IMR-90 (cell line): ENCODE measurements at regions not wholly inside any gene's neighbourhood (a gene's known extent, or its start where the extent isn't known, plus 50 kb on each side); places are given as distances from the start of the nearest gene placed in this dataset.

Source experiments
- CHD1 ChIP-seq: IDR thresholded peaks from 2 replicates; pipeline ENCODE4 v1.6.1; 2012; ENCODE audit warnings: low read depth, low read length, improper control_type of control experiment
- CTCF ChIP-seq: conservative IDR thresholded peaks from 2 replicates; pipeline ENCODE4 v1.5.1; 2012; ENCODE audit warnings: mild to moderate bottlenecking, low read depth, low read length, improper control_type of control experiment
- MAZ ChIP-seq: IDR thresholded peaks from 2 replicates; pipeline ENCODE4 v1.6.1; 2012; ENCODE audit warnings: low read depth, mild to moderate bottlenecking, low read length, improper control_type of control experiment, moderate library complexity, borderline replicate concordance
- MXI1 ChIP-seq: IDR thresholded peaks from 2 replicates; pipeline ENCODE4 v1.6.1; 2012; ENCODE audit warnings: low read depth, mild to moderate bottlenecking, low read length, moderate library complexity, borderline replicate concordance
- POLR2A ChIP-seq: IDR thresholded peaks from 2 replicates; pipeline ENCODE4 v1.6.1; 2012; ENCODE audit warnings: mild to moderate bottlenecking, low read depth, low read length
- RAD21 ChIP-seq: IDR thresholded peaks from 2 replicates; pipeline ENCODE4 v1.6.1; 2012; ENCODE audit warnings: low read length, improper control_type of control experiment
- RFX5 ChIP-seq: IDR thresholded peaks from 2 replicates; pipeline ENCODE4 v1.8.0; 2012; ENCODE audit warnings: low read depth, mild to moderate bottlenecking, low read length, moderate library complexity
- SMC3 ChIP-seq: fragments of 150-350 bp; IDR thresholded peaks from 2 replicates; pipeline ENCODE4 v1.6.1; 2016; ENCODE audit warnings: low read depth, mild to moderate bottlenecking, antibody characterized with exemption, low read length, moderate library complexity
- USF2 ChIP-seq: fragments of 150-350 bp; IDR thresholded peaks from 2 replicates; pipeline ENCODE4 v1.6.1; 2017; ENCODE audit warnings: mild to moderate bottlenecking, antibody characterized with exemption, low read length, low read depth

GRCh38 chr10:4546500-4546899, 279.5 kb upstream of the AKR1E2 start:
- TF ChIP-seq CTCF (no peak), MAZ (no peak), RAD21 (no peak), POLR2A (no peak), RFX5 (no peak), CHD1 (no peak), USF2 (no peak), SMC3 (no peak), MXI1 (no peak)
